Activated naive CD4-positive, alpha-beta T cell treated with anti-CD3 and anti-CD28 coated beads, Interleukin-2, amount 10 ng/mL, durations not matched to agents 7 days and 5 days (primary cell): ENCODE measurements at regions not wholly inside any gene's neighbourhood (a gene's known extent, or its start where the extent isn't known, plus 50 kb on each side); places are given as distances from the start of the nearest gene placed in this dataset.

Experiments
- CTCF ChIA-PET: fragments of 350-600 bp; sonication (Branson Sonifier 250); formaldehyde crosslinking; loops from one replicate; lab custom pipeline; 2021; ENCODE audit warnings: antibody characterized with exemption; lab: Charles Lee
- DNase-seq: peaks from one replicate; pipeline ENCODE4 v3.0.0-alpha.2; 2020
- H3K27ac Mint-ChIP-seq: one replicate; pipeline ENCODE4 v1.8.0; 2021; ENCODE audit warnings: mild to moderate bottlenecking, moderate library complexity, mixed read lengths
- H3K27me3 Mint-ChIP-seq: one replicate; pipeline ENCODE4 v1.8.0; 2021; ENCODE audit warnings: mild to moderate bottlenecking, mixed read lengths
- H3K36me3 Mint-ChIP-seq: one replicate; pipeline ENCODE4 v1.8.0; 2021; ENCODE audit warnings: mixed read lengths
- H3K4me1 Mint-ChIP-seq: one replicate; pipeline ENCODE4 v1.8.0; 2021; ENCODE audit warnings: mixed read lengths
- H3K4me3 Mint-ChIP-seq: one replicate; pipeline ENCODE4 v1.8.0; 2021; ENCODE audit warnings: mild to moderate bottlenecking, moderate library complexity, mixed read lengths
- H3K9me3 Mint-ChIP-seq: one replicate; pipeline ENCODE4 v1.8.0; 2021; ENCODE audit warnings: mixed read lengths

GRCh38 chr6:6927521-6928361 is 180.0 kb upstream of the RREB1 start:
- Mint-ChIP-seq H3K9me3 (no peaks in the 10 kb centered on the region), H3K27ac (no peak overlapping the region), H3K27me3 (peaks cover 15% of the 10 kb centered on the region), H3K36me3 (no peaks in the 10 kb centered on the region), H3K4me3 (no peak overlapping the region), H3K4me1 (no peaks in the 10 kb centered on the region)
- CTCF ChIA-PET = interaction anchor here (1.2 kb wide), 1 partner anchor 317 kb away, joined by 4 read pairs; no protein-coding TSS in a partner anchor
- DNase-seq = no peak

GRCh38 chr6:6930223-6930880 is 177.4 kb upstream of the RREB1 start:
- CTCF ChIA-PET = no interaction called here
- Mint-ChIP-seq H3K4me3 (no peak overlapping the region), H3K9me3 (no peaks in the 10 kb centered on the region), H3K4me1 (no peaks in the 10 kb centered on the region), H3K36me3 (no peaks in the 10 kb centered on the region), H3K27ac (no peak overlapping the region), H3K27me3 (peaks cover 11% of the 10 kb centered on the region)
- DNase-seq = no peak

- H3K9me3 Mint-ChIP-seq = no peaks in the 10 kb centered on the region
- CTCF ChIA-PET = no interaction called here
Observed at GRCh38 chr6:6931071-6932025, 176.4 kb upstream of the RREB1 start.

GRCh38 chr6:6932341-6932740 is 175.4 kb upstream of the RREB1 start:
- no peaks in the 10 kb centered on the region for H3K4me1 Mint-ChIP-seq
- no peak for DNase-seq
- H3K27ac Mint-ChIP-seq = no peak overlapping the region
- H3K36me3 Mint-ChIP-seq = no peaks in the 10 kb centered on the region
- H3K9me3 Mint-ChIP-seq = no peaks in the 10 kb centered on the region
- CTCF ChIA-PET = no interaction called here
- H3K27me3 Mint-ChIP-seq = peaks cover 11% of the 10 kb centered on the region
- no peak overlapping the region for H3K4me3 Mint-ChIP-seq

More at GRCh38 chr6:6931071-6932025, 176.4 kb upstream of the RREB1 start:
- Mint-ChIP-seq H3K4me3 (no peak overlapping the region), H3K27me3 (peaks cover 11% of the 10 kb centered on the region), H3K4me1 (no peaks in the 10 kb centered on the region), H3K36me3 (no peaks in the 10 kb centered on the region), H3K27ac (no peak overlapping the region)
- DNase-seq = no peak

- Mint-ChIP-seq H3K9me3 (no peaks in the 10 kb centered on the region), H3K27me3 (peaks cover 11% of the 10 kb centered on the region), H3K36me3 (no peaks in the 10 kb centered on the region)
Observed at GRCh38 chr6:6932968-6933367, 174.8 kb upstream of the RREB1 start.

GRCh38 chr6:6940031-6941025 is 167.4 kb upstream of the RREB1 start:
- CTCF ChIA-PET = no interaction called here
- H3K4me1 Mint-ChIP-seq = peaks cover 9% of the 10 kb centered on the region
- DNase-seq = no peak
- H3K4me3 Mint-ChIP-seq = no peak overlapping the region
- peaks cover 15% of the 10 kb centered on the region for H3K27me3 Mint-ChIP-seq
- H3K9me3 Mint-ChIP-seq = no peaks in the 10 kb centered on the region
- no peaks in the 10 kb centered on the region for H3K36me3 Mint-ChIP-seq
- no peak overlapping the region for H3K27ac Mint-ChIP-seq

More at GRCh38 chr6:6932968-6933367, 174.8 kb upstream of the RREB1 start:
- no peak for DNase-seq
- no peak overlapping the region for H3K27ac Mint-ChIP-seq
- no peak overlapping the region for H3K4me3 Mint-ChIP-seq
- CTCF ChIA-PET = no interaction called here
- H3K4me1 Mint-ChIP-seq = no peaks in the 10 kb centered on the region

- Mint-ChIP-seq H3K27ac (no peak overlapping the region), H3K4me1 (peaks cover 9% of the 10 kb centered on the region), H3K4me3 (no peak overlapping the region), H3K9me3 (no peaks in the 10 kb centered on the region), H3K36me3 (no peaks in the 10 kb centered on the region), H3K27me3 (peaks cover 15% of the 10 kb centered on the region)
- no peak for DNase-seq
- CTCF ChIA-PET = no interaction called here
Observed at GRCh38 chr6:6941201-6941600, 166.6 kb upstream of the RREB1 start.

GRCh38 chr6:6942091-6942490 is 165.7 kb upstream of the RREB1 start:
- peaks cover 11% of the 10 kb centered on the region for H3K27me3 Mint-ChIP-seq
- no peak overlapping the region for H3K27ac Mint-ChIP-seq
- no peaks in the 10 kb centered on the region for H3K9me3 Mint-ChIP-seq
- DNase-seq = no peak
- H3K4me3 Mint-ChIP-seq = no peak overlapping the region
- H3K4me1 Mint-ChIP-seq = peaks cover 9% of the 10 kb centered on the region
- CTCF ChIA-PET = no interaction called here
- H3K36me3 Mint-ChIP-seq = no peaks in the 10 kb centered on the region

- no peak overlapping the region for H3K27ac Mint-ChIP-seq
- no peak for DNase-seq
Observed at GRCh38 chr6:6942831-6943230, 164.9 kb upstream of the RREB1 start.

GRCh38 chr6:6943421-6943820 is 164.3 kb upstream of the RREB1 start:
- Mint-ChIP-seq H3K27ac (no peak overlapping the region), H3K36me3 (no peaks in the 10 kb centered on the region), H3K4me1 (peaks cover 9% of the 10 kb centered on the region), H3K9me3 (no peaks in the 10 kb centered on the region), H3K4me3 (no peak overlapping the region), H3K27me3 (peaks cover 11% of the 10 kb centered on the region)
- DNase-seq = no peak
- CTCF ChIA-PET = no interaction called here

More at GRCh38 chr6:6942831-6943230, 164.9 kb upstream of the RREB1 start:
- no peaks in the 10 kb centered on the region for H3K9me3 Mint-ChIP-seq
- peaks cover 11% of the 10 kb centered on the region for H3K27me3 Mint-ChIP-seq
- no peak overlapping the region for H3K4me3 Mint-ChIP-seq
- no peaks in the 10 kb centered on the region for H3K36me3 Mint-ChIP-seq
- CTCF ChIA-PET = no interaction called here
- H3K4me1 Mint-ChIP-seq = peaks cover 9% of the 10 kb centered on the region

GRCh38 chr6:6946206-6947155 is 161.3 kb upstream of the RREB1 start:
- peaks cover 9% of the 10 kb centered on the region for H3K4me1 Mint-ChIP-seq
- peaks cover 7% of the 10 kb centered on the region for H3K9me3 Mint-ChIP-seq
- peaks cover 8% of the 10 kb centered on the region for H3K27me3 Mint-ChIP-seq
- H3K4me3 Mint-ChIP-seq = no peak overlapping the region
- H3K27ac Mint-ChIP-seq = no peak overlapping the region
- no peak for DNase-seq
- CTCF ChIA-PET = interaction anchor here (0.9 kb wide), 1 partner anchor 39 kb away, joined by 3 read pairs; no protein-coding TSS in a partner anchor
- H3K36me3 Mint-ChIP-seq = no peaks in the 10 kb centered on the region

GRCh38 chr6:6950373-6951145 is 157.2 kb upstream of the RREB1 start:
- CTCF ChIA-PET = no interaction called here
- Mint-ChIP-seq H3K4me1 (no peaks in the 10 kb centered on the region), H3K27me3 (peaks cover 8% of the 10 kb centered on the region), H3K9me3 (peaks cover 19% of the 10 kb centered on the region), H3K36me3 (no peaks in the 10 kb centered on the region), H3K27ac (no peak overlapping the region), H3K4me3 (no peak overlapping the region)
- no peak for DNase-seq
